H9 (cell line): ENCODE measurements at regions not wholly inside any gene's neighbourhood (a gene's known extent, or its start where the extent isn't known, plus 50 kb on each side); places are given as distances from the start of the nearest gene placed in this dataset.

Source experiments
- DNase-seq: peaks from one replicate; pipeline ENCODE4 v3.0.0-alpha.2; 2017
- H2AFZ ChIP-seq: one replicate; pipeline ENCODE4 v1.6.1; 2013; ENCODE audit warnings: mild to moderate bottlenecking, low read length, control low read depth, moderate library complexity
- H2AK5ac ChIP-seq: 2 replicates; pipeline ENCODE4 v1.6.1; 2013; ENCODE audit warnings: low read length, control low read depth, mixed read lengths; ENCODE audit not compliant: insufficient read length
- H2BK120ac ChIP-seq: one replicate; pipeline ENCODE4 v1.6.1; 2013; ENCODE audit warnings: low read depth, mild to moderate bottlenecking, low read length, control low read depth, inconsistent platforms; ENCODE audit not compliant: poor library complexity, severe bottlenecking
- H2BK12ac ChIP-seq: 2 replicates; pipeline ENCODE4 v1.6.1; 2013; ENCODE audit warnings: low read length, control low read depth, mixed read lengths, low read depth; ENCODE audit not compliant: insufficient read length
- H2BK15ac ChIP-seq: 2 replicates; pipeline ENCODE4 v1.6.1; 2013; ENCODE audit warnings: low read depth, low read length, control low read depth
- H2BK20ac ChIP-seq: one replicate; pipeline ENCODE4 v1.6.1; 2013; ENCODE audit warnings: low read depth, mild to moderate bottlenecking, low read length, control low read depth, inconsistent platforms; ENCODE audit not compliant: poor library complexity, severe bottlenecking
- H2BK5ac ChIP-seq: 2 replicates; pipeline ENCODE4 v1.6.1; 2013; ENCODE audit warnings: low read length, control low read depth, mixed read lengths; ENCODE audit not compliant: insufficient read length
- H3K14ac ChIP-seq: 2 replicates; pipeline ENCODE4 v1.6.1; 2013; ENCODE audit warnings: low read length, control low read depth; ENCODE audit not compliant: insufficient read depth
- H3K18ac ChIP-seq: 2 replicates; pipeline ENCODE4 v1.6.1; 2013; ENCODE audit warnings: low read depth, mild to moderate bottlenecking, mixed read lengths, low read length, control low read depth; ENCODE audit not compliant: insufficient read length
- H3K23ac ChIP-seq: 2 replicates; pipeline ENCODE4 v1.6.1; 2013; ENCODE audit warnings: low read length, control low read depth, mixed read lengths, low read depth; ENCODE audit not compliant: insufficient read length
- H3K23me2 ChIP-seq: 2 replicates; pipeline ENCODE4 v1.6.1; 2013; ENCODE audit warnings: low read depth, mild to moderate bottlenecking, mixed read lengths, low read length, control low read depth; ENCODE audit not compliant: insufficient read length, poor library complexity, severe bottlenecking
- H3K27ac ChIP-seq: 2 replicates; pipeline ENCODE4 v1.5.1; 2013; ENCODE audit warnings: low read length, control low read depth, mixed read lengths, low read depth; ENCODE audit not compliant: insufficient read length
- H3K27me3 ChIP-seq: 2 replicates; pipeline ENCODE4 v1.6.1; 2013; ENCODE audit warnings: low read length, control low read depth, inconsistent platforms; ENCODE audit not compliant: insufficient read depth
- H3K4ac ChIP-seq: 2 replicates; pipeline ENCODE4 v1.6.1; 2013; ENCODE audit warnings: low read depth, mild to moderate bottlenecking, control low read depth, inconsistent platforms, low read length, moderate library complexity
- H3K4me1 ChIP-seq: 2 replicates; pipeline ENCODE4 v1.6.1; 2013; ENCODE audit warnings: low read length, control low read depth, inconsistent platforms; ENCODE audit not compliant: insufficient read depth
- H3K4me2 ChIP-seq: 2 replicates; pipeline ENCODE4 v1.6.1; 2013; ENCODE audit warnings: low read length, control low read depth, mixed read lengths; ENCODE audit not compliant: insufficient read length, insufficient read depth
- H3K56ac ChIP-seq: 2 replicates; pipeline ENCODE4 v1.6.1; 2013; ENCODE audit warnings: low read depth, mild to moderate bottlenecking, mixed read lengths, low read length, control low read depth; ENCODE audit not compliant: insufficient read length
- H3K79me1 ChIP-seq: 2 replicates; pipeline ENCODE4 v1.6.1; 2013; ENCODE audit warnings: low read depth, mild to moderate bottlenecking, moderate library complexity, low read length, control low read depth, inconsistent platforms; ENCODE audit not compliant: insufficient read depth, poor library complexity, severe bottlenecking
- H3K79me2 ChIP-seq: 2 replicates; pipeline ENCODE4 v1.6.1; 2013; ENCODE audit warnings: low read length, control low read depth, inconsistent platforms; ENCODE audit not compliant: insufficient read depth
- H3K9ac ChIP-seq: 2 replicates; pipeline ENCODE4 v1.6.1; 2013; ENCODE audit warnings: low read length, control low read depth, mixed read lengths; ENCODE audit not compliant: insufficient read length; ENCODE audit errors: extremely low read depth
- H3K9me3 ChIP-seq: one replicate; pipeline ENCODE4 v1.6.1; 2013; ENCODE audit warnings: low read depth, low read length, inconsistent platforms; ENCODE audit not compliant: control insufficient read depth
- H3T11ph ChIP-seq: one replicate; pipeline ENCODE4 v1.6.1; 2013; ENCODE audit warnings: mild to moderate bottlenecking, low read length, control low read depth, inconsistent platforms
- H4K20me1 ChIP-seq: one replicate; pipeline ENCODE4 v1.6.1; 2013; ENCODE audit not compliant: control insufficient read depth, insufficient read length, insufficient read depth
- H4K5ac ChIP-seq: 2 replicates; pipeline ENCODE4 v1.6.1; 2013; ENCODE audit warnings: low read depth, mild to moderate bottlenecking, mixed read lengths, low read length, control low read depth; ENCODE audit not compliant: insufficient read length
- H4K8ac ChIP-seq: replicated peaks from 2 replicates; pipeline ENCODE4 v1.6.1; 2013; ENCODE audit warnings: low read length, control low read depth, mixed read lengths, low read depth; ENCODE audit not compliant: insufficient read length
- H4K91ac ChIP-seq: 2 replicates; pipeline ENCODE4 v1.6.1; 2013; ENCODE audit warnings: low read depth, mild to moderate bottlenecking, moderate library complexity, mixed read lengths, low read length, control low read depth; ENCODE audit not compliant: insufficient read length
- H3K27ac Mint-ChIP-seq, 3 experiments: 2 replicates in 2 of 3; 3 replicates in 1 of 3; pipeline ENCODE4 v1.8.0; 2020 to 2021; ENCODE audit warnings: mixed read lengths in 3 of 3, mild to moderate bottlenecking in 1 of 3, moderate library complexity in 1 of 3
- H3K27me3 Mint-ChIP-seq: 2 replicates; pipeline ENCODE4 v1.8.0; 2021; ENCODE audit warnings: low read depth, mild to moderate bottlenecking, moderate library complexity, mixed read lengths
- H3K36me3 Mint-ChIP-seq, 3 experiments: 2 replicates in 2 of 3; 3 replicates in 1 of 3; pipeline ENCODE4 v1.8.0; 2020 to 2021; ENCODE audit warnings: low read depth in 3 of 3, mixed read lengths in 3 of 3; ENCODE audit not compliant: insufficient read depth in 1 of 3
- H3K4me1 Mint-ChIP-seq, 2 experiments: 2 replicates each; pipeline ENCODE4 v1.8.0; 2020; ENCODE audit warnings: mixed read lengths in 2 of 2
- H3K4me3 Mint-ChIP-seq, 2 experiments: 2 replicates in 1 of 2; 3 replicates in 1 of 2; pipeline ENCODE4 v1.8.0; 2020 to 2021; ENCODE audit warnings: mild to moderate bottlenecking in 2 of 2, mixed read lengths in 2 of 2, moderate library complexity in 1 of 2
- H3K9me3 Mint-ChIP-seq, 2 experiments: 2 replicates in 1 of 2; 3 replicates in 1 of 2; pipeline ENCODE4 v1.8.0; 2020; ENCODE audit warnings: mild to moderate bottlenecking in 2 of 2, mixed read lengths in 2 of 2, moderate library complexity in 1 of 2
- WGBS: extraction: QIAGEN DNeasy Blood & Tissue Kit; methylation state at CpG from one replicate; pipeline ENCODE4 v1.1.7; 2013; ENCODE audit warnings: missing lambda C conversion rate, low lambda C conversion rate, mixed read lengths; ENCODE audit not compliant: insufficient read length; ENCODE audit errors: extremely low coverage; 5-methylcytosine and 5-hydroxymethylcytosine counted together
- TF ChIP-seq, protein P1 (sequence below): fragments of 200-600 bp; sonication (generic); conservative IDR thresholded peaks from 3 replicates; pipeline ENCODE4 v1.8.0; 2021; ENCODE audit warnings: antibody characterized with exemption, mild to moderate bottlenecking

DNA sequence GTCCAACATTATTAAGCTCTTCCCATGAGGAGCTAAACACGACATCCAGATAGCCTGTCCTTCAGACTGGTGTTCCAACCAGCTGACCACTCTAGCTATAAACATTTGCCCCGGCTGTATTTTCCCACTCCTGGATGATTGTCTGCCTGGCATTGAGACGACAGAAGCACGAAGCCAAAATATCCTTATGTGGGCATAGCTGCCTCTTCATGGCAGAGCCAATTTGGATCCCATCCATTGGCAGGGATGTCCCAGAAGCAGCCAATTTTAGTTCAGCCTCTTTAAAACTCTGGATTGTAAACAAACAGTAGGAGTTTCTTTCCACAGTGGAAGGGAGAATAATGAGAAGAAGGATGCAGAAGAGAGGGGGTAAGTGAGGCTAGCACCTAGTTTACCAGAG lies 507.6 kb downstream of the CETN3 start:
- no peak overlapping the region for H3K18ac ChIP-seq
- no peak overlapping the region for H3K14ac ChIP-seq
- no peak overlapping the region for H2BK20ac ChIP-seq
- no peaks in the 10 kb centered on the region for H4K20me1 ChIP-seq
- H3K9me3 ChIP-seq = no peaks in the 10 kb centered on the region
- H3K79me2 ChIP-seq = no peaks in the 10 kb centered on the region
- no peak overlapping the region for H2AK5ac ChIP-seq
- no peak overlapping the region for H3K27ac Mint-ChIP-seq
- H3K4me1 Mint-ChIP-seq = no peaks in the 10 kb centered on the region
- H3K4me2 ChIP-seq = no peak overlapping the region
- H3K27me3 Mint-ChIP-seq = no peaks in the 10 kb centered on the region
- no peaks in the 10 kb centered on the region; a peak in 2 of 5 replicates for H3K9me3 Mint-ChIP-seq
- no peak overlapping the region for H2BK120ac ChIP-seq
- no peak overlapping the region for H2BK5ac ChIP-seq
- no peak overlapping the region for H3K4me3 Mint-ChIP-seq
- H3T11ph ChIP-seq = no peak overlapping the region
- H3K9ac ChIP-seq = no peak overlapping the region
- H2BK15ac ChIP-seq = no peak overlapping the region
- H3K4me1 ChIP-seq = no peaks in the 10 kb centered on the region
- TF ChIP-seq, protein P1, sequence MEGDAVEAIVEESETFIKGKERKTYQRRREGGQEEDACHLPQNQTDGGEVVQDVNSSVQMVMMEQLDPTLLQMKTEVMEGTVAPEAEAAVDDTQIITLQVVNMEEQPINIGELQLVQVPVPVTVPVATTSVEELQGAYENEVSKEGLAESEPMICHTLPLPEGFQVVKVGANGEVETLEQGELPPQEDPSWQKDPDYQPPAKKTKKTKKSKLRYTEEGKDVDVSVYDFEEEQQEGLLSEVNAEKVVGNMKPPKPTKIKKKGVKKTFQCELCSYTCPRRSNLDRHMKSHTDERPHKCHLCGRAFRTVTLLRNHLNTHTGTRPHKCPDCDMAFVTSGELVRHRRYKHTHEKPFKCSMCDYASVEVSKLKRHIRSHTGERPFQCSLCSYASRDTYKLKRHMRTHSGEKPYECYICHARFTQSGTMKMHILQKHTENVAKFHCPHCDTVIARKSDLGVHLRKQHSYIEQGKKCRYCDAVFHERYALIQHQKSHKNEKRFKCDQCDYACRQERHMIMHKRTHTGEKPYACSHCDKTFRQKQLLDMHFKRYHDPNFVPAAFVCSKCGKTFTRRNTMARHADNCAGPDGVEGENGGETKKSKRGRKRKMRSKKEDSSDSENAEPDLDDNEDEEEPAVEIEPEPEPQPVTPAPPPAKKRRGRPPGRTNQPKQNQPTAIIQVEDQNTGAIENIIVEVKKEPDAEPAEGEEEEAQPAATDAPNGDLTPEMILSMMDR = no peak
- no peak for DNase-seq
- H3K23me2 ChIP-seq = no peaks in the 10 kb centered on the region
- no peak overlapping the region for H2BK12ac ChIP-seq
- H3K36me3 Mint-ChIP-seq = peaks cover 0 to 3% (median 0%) of the 10 kb centered on the region in 3 experiments; a peak in 1 of 7 replicates
- H3K79me1 ChIP-seq = no peaks in the 10 kb centered on the region
- H3K27me3 ChIP-seq = no peaks in the 10 kb centered on the region
- no peak overlapping the region for H4K91ac ChIP-seq
- no CpG with 5 or more reads among the region's 4 CpGs for WGBS
- H3K56ac ChIP-seq = no peak overlapping the region
- H2AFZ ChIP-seq = no peak overlapping the region
- H4K8ac ChIP-seq = no peak overlapping the region
- H4K5ac ChIP-seq = no peak overlapping the region
- H3K27ac ChIP-seq = no peak overlapping the region
- H3K23ac ChIP-seq = no peak overlapping the region
- H3K4ac ChIP-seq = no peak overlapping the region
